Caco-2 (cell line): ENCODE measurements at regions not wholly inside any gene's neighbourhood (a gene's known extent, or its start where the extent isn't known, plus 50 kb on each side); places are given as distances from the start of the nearest gene placed in this dataset.
A peak's percentile ranks its signal among the peaks of the same experiment; 100 is the strongest.

Experiments used
- BruUV-seq: library from RNA; stranded (reverse); fragments of 400-500 nt; replicated peaks from 2 replicates; lab custom pipeline; 2021; lab: Mats Ljungman, UMichigan
- CTCF ChIA-PET: fragments of 300-600 bp; sonication (Branson Sonifier 250); formaldehyde crosslinking; loops from one replicate; lab custom pipeline; 2022; ENCODE audit warnings: antibody characterized with exemption; lab: Charles Lee
- POLR2A ChIA-PET: fragments of 300-600 bp; sonication (Branson Sonifier 250); formaldehyde crosslinking; loops from one replicate; lab custom pipeline; 2022; ENCODE audit warnings: antibody characterized with exemption; lab: Charles Lee
- DNase-seq, 2 experiments: peaks; one replicate each; pipeline versions ENCODE4 v3.0.0 to v3.0.0-alpha.2; 2020 to 2022
- H3K27me3 ChIP-seq: replicated peaks from 2 replicates; pipeline ENCODE4 v1.6.0; 2011; ENCODE audit warnings: low read length; ENCODE audit not compliant: control insufficient read depth, insufficient read depth
- H3K36me3 ChIP-seq: 2 replicates; pipeline ENCODE4 v1.5.1; 2011; ENCODE audit warnings: low read length; ENCODE audit not compliant: control insufficient read depth, insufficient read depth
- H3K4me1 ChIP-seq: fragments of 250-450 bp; sonication (Bioruptor Pico); 2 replicates; pipeline ENCODE4 v1.5.1; 2020; ENCODE audit warnings: mild to moderate bottlenecking
- H3K4me3 ChIP-seq: 2 replicates; pipeline ENCODE4 v1.5.1; 2011; ENCODE audit warnings: low read depth, mild to moderate bottlenecking, control low read depth, low read length
- H3K9me3 ChIP-seq: fragments of 250-450 bp; sonication (Bioruptor Pico); 2 replicates; pipeline ENCODE4 v1.5.1; 2020; ENCODE audit warnings: mild to moderate bottlenecking, moderate library complexity
- H3K27ac Mint-ChIP-seq: one replicate; pipeline ENCODE4 v1.8.0; 2022; ENCODE audit warnings: mixed read lengths; ENCODE audit not compliant: unreplicated experiment
- H3K27me3 Mint-ChIP-seq: one replicate; pipeline ENCODE4 v1.8.0; 2022; ENCODE audit warnings: mixed read lengths; ENCODE audit not compliant: insufficient read depth, unreplicated experiment
- H3K36me3 Mint-ChIP-seq: one replicate; pipeline ENCODE4 v1.8.0; 2022; ENCODE audit warnings: mild to moderate bottlenecking, mixed read lengths; ENCODE audit not compliant: insufficient read depth, unreplicated experiment
- H3K4me1 Mint-ChIP-seq: one replicate; pipeline ENCODE4 v1.8.0; 2022; ENCODE audit warnings: low read depth, mixed read lengths; ENCODE audit not compliant: unreplicated experiment
- H3K4me3 Mint-ChIP-seq: one replicate; pipeline ENCODE4 v1.8.0; 2022; ENCODE audit warnings: mild to moderate bottlenecking, moderate library complexity, mixed read lengths; ENCODE audit not compliant: unreplicated experiment
- H3K9me3 Mint-ChIP-seq: one replicate; pipeline ENCODE4 v1.8.0; 2022; ENCODE audit warnings: mixed read lengths; ENCODE audit not compliant: unreplicated experiment
- CTCF ChIP-seq, 2 experiments: fragments of 200-600 bp in 1 of 2; IDR thresholded peaks; 1 replicate in 1 of 2; 2 replicates in 1 of 2; pipeline versions ENCODE4 v1.5.1 to v1.8.0; 2011 to 2022; ENCODE audit warnings: antibody characterized with exemption in 1 of 2, control low read depth in 1 of 2, inconsistent platforms in 1 of 2, low read depth in 1 of 2, low read length in 1 of 2, mild to moderate bottlenecking in 1 of 2, moderate library complexity in 1 of 2; ENCODE audit not compliant: insufficient read depth in 1 of 2, severe bottlenecking in 1 of 2, unreplicated experiment in 1 of 2
- intact Hi-C: fragments of 100-400 bp; cut with micrococcal nuclease; formaldehyde crosslinking; loops from one replicate; pipeline ENCODE4 v1.10.0; 2022; ENCODE audit not compliant: unreplicated experiment

GRCh38 chr12:30440826-30441602 lies 254.7 kb downstream of the IPO8 start:
- peak; percentile 73 to 90 for TF ChIP-seq CTCF (IDR thresholded peaks at IDR 0.05; ENCODE audit: insufficient read depth in 1 of 2, low read depth in 1 of 2, low read length in 1 of 2, severe bottlenecking in 1 of 2, unreplicated experiment in 1 of 2)
- no peak overlapping the region for H3K4me3 ChIP-seq
- no peaks in the 10 kb centered on the region for H3K4me1 ChIP-seq
- DNase-seq, result peak; percentile 64
- H3K27me3 Mint-ChIP-seq, result peaks cover 3% of the 10 kb centered on the region
- no peaks in the 10 kb centered on the region for H3K27me3 ChIP-seq
- no peaks in the 10 kb centered on the region for H3K36me3 Mint-ChIP-seq
- intact Hi-C loops, result no loop called here
- H3K36me3 ChIP-seq, result no peaks in the 10 kb centered on the region
- H3K9me3 ChIP-seq, result no peaks in the 10 kb centered on the region
- H3K9me3 Mint-ChIP-seq, result no peaks in the 10 kb centered on the region
- no peak overlapping the region for H3K27ac Mint-ChIP-seq
- no peak overlapping the region for H3K4me3 Mint-ChIP-seq
- no peaks in the 10 kb centered on the region for H3K4me1 Mint-ChIP-seq
- POLR2A ChIA-PET, result no interaction called here
- no TSS peak for BruUV-seq
- CTCF ChIA-PET, result interaction anchor here (0.6 to 1.1 kb wide), 9 partner anchors 8 to 1037 kb away, joined by 3 to 7 read pairs (median 3); no protein-coding TSS in a partner anchor

GRCh38 chr12:30439201-30439600 lies 256.5 kb downstream of the IPO8 start:
- H3K4me1 ChIP-seq, result no peaks in the 10 kb centered on the region
- Mint-ChIP-seq H3K4me3 (no peak overlapping the region), H3K4me1 (no peaks in the 10 kb centered on the region), H3K27me3 (no peaks in the 10 kb centered on the region), H3K36me3 (no peaks in the 10 kb centered on the region), H3K9me3 (no peaks in the 10 kb centered on the region), H3K27ac (no peak overlapping the region)
- no peaks in the 10 kb centered on the region for H3K27me3 ChIP-seq
- POLR2A ChIA-PET, result no interaction called here
- H3K9me3 ChIP-seq, result no peaks in the 10 kb centered on the region
- DNase-seq, result no peak
- H3K4me3 ChIP-seq, result no peak overlapping the region
- intact Hi-C loops, result no loop called here
- CTCF ChIA-PET, result no interaction called here
- no TSS peak for BruUV-seq
- no peaks in the 10 kb centered on the region for H3K36me3 ChIP-seq
- no peak for TF ChIP-seq CTCF (IDR thresholded peaks at IDR 0.05; ENCODE audit: insufficient read depth in 1 of 2, low read depth in 1 of 2, low read length in 1 of 2, severe bottlenecking in 1 of 2, unreplicated experiment in 1 of 2)

GRCh38 chr12:30438601-30439041 lies 257.0 kb downstream of the IPO8 start:
- ChIA-PET CTCF (no interaction called here), POLR2A (no interaction called here)
- intact Hi-C loops, result no loop called here
- H3K27me3 Mint-ChIP-seq, result no peaks in the 10 kb centered on the region
- no peaks in the 10 kb centered on the region for H3K4me1 ChIP-seq
- H3K4me1 Mint-ChIP-seq, result no peaks in the 10 kb centered on the region
- no peaks in the 10 kb centered on the region for H3K36me3 ChIP-seq
- H3K27ac Mint-ChIP-seq, result no peak overlapping the region
- no peaks in the 10 kb centered on the region for H3K9me3 Mint-ChIP-seq
- H3K4me3 Mint-ChIP-seq, result no peak overlapping the region
- no TSS peak for BruUV-seq
- TF ChIP-seq CTCF (IDR thresholded peaks at IDR 0.05; ENCODE audit: insufficient read depth in 1 of 2, low read depth in 1 of 2, low read length in 1 of 2, severe bottlenecking in 1 of 2, unreplicated experiment in 1 of 2), result no peak
- H3K4me3 ChIP-seq, result no peak overlapping the region
- DNase-seq, result no peak
- H3K36me3 Mint-ChIP-seq, result no peaks in the 10 kb centered on the region
- H3K27me3 ChIP-seq, result no peaks in the 10 kb centered on the region
- no peaks in the 10 kb centered on the region for H3K9me3 ChIP-seq
